HG02852 (cell line): ENCODE measurements at regions not wholly inside any gene's neighbourhood (a gene's known extent, or its start where the extent isn't known, plus 50 kb on each side); places are given as distances from the start of the nearest gene placed in this dataset.
"Not testable (repeated sequence)": the region's sequence is repeated elsewhere in the genome, so short reads cannot be mapped to it uniquely, and the experiment has no call there.

Experiments
- ATAC-seq: cut with Tn5 transposase; IDR thresholded peaks from one replicate; pipeline ENCODE4 v1.9.1; 2021; ENCODE audit warnings: mild to moderate bottlenecking, moderate library complexity; ENCODE audit not compliant: unreplicated experiment

DNA sequence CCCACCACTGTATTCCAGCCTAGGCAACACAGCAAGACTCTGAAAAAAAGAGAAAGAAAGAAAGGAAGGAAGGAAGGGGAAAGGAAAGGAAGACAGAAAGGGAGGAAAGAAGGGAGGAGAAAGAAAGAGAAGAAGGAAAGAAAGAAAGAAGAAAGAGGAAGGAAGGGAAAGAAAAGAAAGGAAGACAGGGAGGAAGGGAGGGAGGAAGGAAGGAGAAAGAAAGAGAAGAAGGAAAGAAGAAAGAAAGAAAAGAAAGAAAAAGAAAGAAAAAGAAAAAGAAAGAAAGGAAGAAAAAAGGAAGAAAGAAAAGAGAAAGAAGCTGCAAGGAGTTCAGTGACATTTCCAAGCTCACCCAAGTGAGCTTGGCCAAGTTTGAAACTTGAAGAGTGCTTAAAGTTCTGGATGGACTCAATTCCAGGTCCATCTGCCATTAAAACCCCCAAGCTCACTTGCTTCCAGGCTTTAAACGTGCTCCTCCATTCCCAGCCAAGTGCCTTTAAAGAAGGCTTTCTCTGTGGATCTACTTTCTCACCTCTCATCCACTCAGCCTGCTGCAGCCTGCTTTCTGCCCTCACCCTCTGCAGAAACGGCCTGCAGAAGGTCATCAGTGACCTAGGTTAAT lies 101.5 kb downstream of the VCPKMT start:
- no peak for ATAC-seq

DNA sequence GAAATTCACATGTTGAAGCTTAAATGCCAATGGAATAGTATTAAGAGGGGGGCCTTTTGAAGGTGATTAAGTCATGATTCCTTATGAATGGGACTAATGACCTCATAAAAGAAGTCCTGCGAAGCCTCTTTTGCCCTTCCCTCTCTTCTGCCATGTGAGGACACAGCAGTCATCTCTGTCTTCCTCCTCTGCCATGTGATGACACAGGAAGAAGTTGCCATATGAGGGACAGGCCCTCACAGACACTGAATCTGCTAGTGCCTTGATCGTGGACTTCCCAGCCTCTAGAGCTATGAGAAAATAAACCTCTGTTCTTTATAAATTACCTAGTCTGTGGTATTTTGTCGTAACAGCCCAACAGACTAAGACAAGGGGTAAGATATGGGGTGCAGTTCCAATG lies 100.7 kb downstream of the VCPKMT start:
- no peak for ATAC-seq

DNA sequence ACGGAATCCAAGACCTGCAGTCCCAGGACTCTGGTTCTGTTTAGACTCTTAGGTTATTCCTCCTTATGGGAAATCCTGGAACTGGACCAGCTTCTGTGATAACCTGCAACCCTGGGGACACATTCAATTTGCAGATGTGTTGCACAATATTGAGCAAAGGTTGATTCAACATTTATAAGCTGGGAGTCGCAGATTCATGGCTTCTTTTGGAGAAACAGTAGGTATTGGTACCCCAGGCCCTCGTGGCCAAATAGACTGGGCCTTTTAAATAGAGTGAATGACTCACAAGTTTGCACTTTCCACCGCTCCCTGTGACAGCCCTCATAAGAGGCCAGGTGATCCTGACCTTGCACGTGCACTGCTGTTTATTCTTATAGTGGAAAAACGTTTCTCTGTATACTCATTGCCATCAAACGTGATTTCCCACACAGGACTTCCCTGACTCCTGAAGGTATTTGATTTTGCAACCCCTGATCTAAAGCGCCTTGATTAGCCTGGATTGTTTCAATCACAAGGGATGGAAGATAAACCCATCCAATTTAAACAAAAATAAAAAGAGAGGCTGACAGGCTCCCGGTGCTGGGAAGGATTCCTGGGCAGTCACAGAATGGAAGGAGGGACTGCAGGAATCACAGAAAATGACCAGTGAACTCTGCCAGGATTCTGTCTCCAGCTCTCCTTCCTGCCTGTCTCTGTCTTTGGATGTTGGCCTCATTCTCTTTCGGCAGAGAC lies 98.0 kb downstream of the VCPKMT start:
- ATAC-seq, result no peak

DNA sequence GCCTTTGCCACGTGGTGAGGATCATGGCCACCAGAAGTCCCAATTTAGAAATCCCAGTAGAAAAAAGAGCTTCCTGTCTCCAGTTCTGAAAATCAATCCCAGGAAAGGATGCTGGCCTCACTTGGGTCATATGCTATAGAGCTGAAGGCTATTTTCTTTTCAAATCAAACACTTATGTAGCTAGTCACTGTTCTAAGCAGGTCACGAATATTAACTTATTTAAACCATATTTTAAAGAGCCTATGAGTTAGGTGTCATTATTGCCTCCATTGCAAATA lies 97.5 kb downstream of the VCPKMT start:
- ATAC-seq, result no peak

DNA sequence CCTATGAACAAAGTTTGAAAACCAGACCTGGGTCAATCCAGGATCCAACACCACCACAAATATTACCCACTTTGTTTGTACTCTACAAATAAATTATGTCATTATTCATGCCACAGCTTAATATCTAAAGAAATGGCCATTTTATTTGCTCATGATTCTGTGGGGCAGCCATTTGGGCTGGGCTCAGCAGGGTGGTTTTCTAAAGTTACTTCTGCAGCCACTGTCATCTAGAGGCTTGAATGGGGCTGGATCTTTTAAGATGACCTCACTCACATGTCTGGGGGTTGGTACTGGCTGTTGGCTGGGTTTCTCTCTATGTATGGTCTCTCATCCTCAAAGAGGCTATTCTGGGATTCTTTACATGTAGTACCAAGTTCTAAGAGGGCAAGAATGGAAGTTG lies 96.2 kb downstream of the VCPKMT start:
- ATAC-seq, result no peak

DNA sequence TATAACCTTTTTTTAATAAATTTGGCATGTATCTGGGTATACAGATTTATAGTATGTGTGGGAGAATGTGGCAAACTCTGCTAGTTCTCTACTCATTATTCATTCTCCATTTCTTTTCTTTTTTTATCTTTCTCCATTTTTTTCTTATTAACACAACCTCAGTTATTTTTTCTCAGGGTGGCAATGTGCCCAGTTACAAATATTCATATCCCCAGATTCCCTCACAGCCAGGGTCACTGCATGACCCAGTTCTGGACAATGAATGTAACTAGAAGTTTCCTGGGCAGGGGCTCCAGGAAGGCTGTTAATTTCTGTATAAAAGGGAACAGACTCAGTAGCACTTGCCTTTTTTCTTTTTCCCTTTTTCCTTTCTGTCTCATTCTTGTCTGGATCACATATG lies 95.6 kb downstream of the VCPKMT start:
- no peak for ATAC-seq

DNA sequence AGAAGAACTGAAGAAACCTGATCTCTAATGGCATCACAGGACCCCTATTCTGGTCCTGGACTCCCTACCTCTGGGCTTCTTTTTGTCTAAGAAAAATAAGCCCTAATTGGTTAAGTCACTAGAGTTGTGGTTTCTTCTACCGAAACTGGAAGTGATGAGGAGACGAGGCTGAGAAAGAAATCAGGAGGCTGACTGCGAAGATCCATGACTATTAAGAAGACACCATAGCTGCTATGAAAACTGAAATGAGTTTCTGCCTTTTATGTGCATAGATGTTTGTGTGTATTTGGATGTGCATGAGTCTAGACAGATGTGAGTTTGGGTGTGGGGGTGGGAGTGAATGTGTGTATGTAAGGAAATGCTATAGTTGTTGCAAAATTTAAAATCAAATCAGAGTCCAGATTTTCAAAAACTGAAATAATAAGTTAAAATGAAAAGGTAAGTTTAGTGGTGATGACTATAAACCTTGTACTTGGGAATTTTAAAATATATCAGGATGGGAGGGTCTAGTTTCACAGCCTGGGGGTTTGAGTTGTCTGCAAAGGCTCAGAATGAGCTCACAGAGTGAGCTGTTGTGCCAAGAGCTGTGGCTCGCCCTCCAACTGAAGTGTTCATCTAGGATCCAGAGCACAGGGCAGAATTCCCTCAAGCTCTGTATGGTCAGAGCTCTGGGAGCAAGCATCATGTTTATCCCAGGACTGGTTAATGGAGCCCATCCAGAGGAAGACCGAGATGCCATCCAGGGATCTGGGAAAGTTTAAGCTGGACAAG lies 94.9 kb downstream of the VCPKMT start:
- ATAC-seq, result no peak

DNA sequence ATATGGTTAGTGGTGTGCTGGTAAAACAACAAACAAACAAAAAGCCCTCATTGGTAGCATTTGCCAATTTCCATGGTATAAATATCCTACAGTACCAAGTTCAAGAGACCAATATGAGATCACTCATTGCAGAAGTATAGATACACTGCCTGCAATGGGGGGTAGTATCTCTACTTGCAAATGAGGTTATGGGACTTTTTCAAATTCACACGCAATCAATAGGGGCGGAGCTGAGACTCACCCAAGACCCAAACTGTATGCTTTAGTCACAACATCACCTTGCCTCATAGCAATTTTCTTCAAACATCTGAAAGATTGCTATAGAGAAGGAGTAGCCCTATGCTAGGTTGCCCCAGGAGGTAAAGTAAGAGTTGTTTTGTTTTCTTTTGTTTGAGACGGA lies 93.7 kb downstream of the VCPKMT start:
- no peak for ATAC-seq

DNA sequence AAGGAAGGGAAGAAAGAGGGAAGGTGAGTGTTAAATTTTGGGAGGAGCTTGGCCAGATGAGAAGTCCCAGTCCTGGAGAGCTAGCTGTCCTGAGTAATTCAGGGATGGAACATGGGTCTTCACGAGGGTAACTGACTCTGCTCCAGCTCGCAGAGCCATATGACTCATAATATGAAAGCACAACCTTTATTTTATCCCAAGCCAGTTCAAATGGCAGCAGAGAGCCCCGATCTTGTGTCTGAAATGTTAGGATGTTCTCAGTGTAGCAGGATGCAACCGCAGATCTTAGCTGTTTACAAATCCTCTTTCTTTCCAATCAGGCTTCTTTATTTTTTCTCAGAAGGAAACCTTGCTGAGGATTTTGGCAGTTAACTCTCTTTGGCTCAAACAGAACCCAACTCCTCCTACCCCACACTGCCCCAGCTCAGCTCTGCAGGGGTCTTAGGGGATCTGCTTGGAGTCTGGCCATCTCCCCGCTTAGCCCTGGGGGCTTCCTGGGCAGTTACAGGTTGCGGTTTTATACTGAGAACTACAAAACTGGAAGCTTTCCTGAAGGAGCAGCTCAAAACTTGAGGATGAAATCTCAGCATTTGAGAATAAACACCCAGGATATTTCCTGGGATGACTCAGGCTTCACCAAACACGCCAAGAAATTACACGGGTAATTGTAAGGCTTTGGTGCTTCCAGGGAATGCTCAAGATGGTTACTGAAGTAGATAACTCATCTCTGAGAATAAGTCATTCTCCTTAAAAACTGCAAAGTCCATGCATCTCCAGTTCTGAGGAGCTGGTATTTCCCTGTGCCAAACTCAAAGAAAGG lies 92.5 kb downstream of the VCPKMT start:
- ATAC-seq, result no peak

DNA sequence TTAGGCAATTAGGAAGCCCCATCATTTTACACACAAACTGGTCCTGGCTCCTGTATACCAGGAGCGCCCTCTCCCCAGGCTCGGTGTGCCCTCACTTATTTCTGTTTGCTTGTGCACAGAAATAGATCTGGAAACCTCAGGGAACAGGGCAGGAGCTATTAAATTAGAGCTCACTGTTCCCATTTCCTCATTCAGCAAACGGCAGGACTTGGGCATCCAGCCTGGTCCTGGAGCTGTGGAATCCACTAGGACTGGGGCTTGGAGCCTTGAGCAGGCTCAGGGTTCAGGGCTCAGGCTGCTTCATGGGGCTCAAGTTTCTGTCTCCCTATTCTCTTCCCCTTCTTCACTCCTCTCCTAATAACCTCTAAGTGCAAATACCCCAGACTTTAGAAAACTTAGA lies 91.3 kb downstream of the VCPKMT start:
- ATAC-seq, result no peak

DNA sequence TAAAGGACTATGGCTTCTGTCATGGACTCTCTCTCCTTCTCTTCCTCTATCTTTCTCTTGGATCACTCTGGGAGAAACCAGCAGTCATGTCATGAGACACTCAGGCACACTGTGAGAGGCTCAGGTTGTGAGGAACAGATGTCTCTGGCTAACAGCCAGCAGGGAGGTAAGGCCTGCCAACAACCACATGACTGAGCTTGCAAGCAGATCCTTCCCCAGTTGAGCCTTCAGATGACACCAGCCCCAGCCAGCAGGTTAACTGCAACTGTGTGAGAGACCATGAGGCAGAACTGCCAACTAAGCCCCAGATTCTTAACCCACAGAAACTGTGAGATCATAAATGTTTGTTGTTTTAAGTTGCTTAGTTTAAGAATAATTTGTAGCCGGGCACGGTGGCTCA lies 90.6 kb downstream of the VCPKMT start:
- ATAC-seq, result no peak

DNA sequence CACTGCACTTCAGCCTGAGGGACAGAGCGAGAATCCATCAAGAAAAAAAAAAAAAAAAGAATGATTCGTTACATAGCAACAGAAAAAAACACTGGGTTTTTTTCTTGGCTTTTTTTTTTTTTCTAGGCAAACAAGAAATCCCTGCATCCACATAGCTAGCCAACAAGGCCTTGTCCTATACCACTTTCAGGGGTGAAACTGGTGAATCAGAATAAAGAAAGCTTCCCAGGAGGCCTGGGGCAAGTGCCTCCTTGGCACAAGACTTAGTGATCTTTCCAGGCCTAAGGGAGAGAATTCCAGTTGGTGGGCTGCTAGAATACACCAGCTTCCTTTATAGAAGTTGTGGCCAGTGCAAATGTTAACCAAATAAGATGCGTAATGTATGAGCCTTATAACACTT lies 90.0 kb downstream of the VCPKMT start:
- no peak for ATAC-seq

DNA sequence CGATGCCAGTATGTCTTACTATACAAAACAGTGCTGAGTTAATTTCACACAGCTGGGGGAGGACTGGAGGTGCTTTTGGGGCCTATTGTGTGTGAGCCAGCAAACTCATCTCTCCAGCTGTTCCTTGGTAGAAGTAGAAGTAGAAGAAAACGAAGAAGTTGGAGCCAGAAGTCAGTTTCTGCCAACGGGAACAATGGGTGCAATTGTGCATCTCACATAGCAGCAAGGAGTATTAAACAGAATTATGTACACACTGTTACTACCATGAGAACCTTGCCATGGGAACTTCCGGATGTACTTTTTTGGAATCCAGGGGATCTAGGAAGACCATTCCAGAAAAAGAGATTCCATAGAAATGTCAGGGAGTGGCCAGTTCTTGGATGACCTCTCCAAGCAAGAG lies 88.6 kb downstream of the VCPKMT start:
- ATAC-seq, result no peak

DNA sequence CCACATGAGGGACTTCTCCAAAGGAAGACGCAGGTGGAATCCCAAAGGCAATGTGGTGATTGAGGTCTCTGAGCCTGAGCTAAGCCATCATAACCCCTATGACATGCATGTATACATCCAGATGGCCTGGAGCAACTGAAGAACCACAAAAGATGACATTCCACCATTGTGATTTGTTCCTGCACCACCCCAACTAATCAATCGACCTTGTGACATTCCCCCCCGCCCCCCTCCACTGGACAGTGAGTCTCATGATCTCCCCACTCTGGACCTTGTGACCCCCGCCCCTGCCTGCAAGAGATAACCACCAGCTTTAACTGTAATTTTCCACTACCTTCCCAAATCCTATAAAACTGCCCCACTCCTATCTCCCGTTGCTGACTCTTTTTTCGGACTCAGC lies 87.9 kb downstream of the VCPKMT start:
- no peak for ATAC-seq

DNA sequence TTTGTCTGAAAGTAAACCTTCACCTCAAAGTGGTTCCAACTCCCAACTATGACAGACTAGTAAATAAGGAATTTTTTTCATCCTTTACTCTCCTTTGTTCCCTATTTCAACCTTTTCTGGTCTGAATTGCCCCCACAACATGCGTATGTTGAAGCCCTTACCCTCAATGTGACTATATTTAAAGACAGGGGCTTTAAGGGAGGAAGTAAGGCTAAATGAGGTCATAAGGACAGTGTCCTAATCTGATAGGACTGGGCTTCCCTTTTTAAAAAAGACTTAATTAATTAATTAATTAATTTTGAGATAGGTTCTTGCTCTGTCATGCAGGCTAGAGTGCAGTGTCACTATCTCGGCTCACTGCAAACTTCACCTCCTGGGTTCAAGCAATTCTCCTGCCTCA lies 86.3 kb downstream of the VCPKMT start:
- ATAC-seq, result no peak

DNA sequence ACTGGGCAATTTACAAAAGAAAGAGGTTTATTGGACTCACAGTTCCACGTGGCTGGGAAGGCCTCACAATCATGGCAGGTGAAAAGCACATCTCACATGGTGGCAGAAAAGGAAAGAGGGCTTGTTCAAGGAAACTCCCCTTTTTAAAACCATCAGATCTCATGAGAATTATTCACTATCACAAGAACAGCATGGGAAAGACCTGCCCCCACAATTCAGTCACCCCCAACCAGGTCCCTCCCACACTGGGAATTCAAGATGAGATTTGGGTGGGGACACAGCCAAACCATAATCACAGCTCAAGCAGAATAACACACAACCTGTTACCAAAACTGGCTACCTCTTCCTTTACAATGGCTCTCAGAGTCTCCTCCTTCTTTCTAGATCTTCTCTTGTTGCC lies 85.5 kb downstream of the VCPKMT start:
- not testable (repeated sequence) for ATAC-seq

DNA sequence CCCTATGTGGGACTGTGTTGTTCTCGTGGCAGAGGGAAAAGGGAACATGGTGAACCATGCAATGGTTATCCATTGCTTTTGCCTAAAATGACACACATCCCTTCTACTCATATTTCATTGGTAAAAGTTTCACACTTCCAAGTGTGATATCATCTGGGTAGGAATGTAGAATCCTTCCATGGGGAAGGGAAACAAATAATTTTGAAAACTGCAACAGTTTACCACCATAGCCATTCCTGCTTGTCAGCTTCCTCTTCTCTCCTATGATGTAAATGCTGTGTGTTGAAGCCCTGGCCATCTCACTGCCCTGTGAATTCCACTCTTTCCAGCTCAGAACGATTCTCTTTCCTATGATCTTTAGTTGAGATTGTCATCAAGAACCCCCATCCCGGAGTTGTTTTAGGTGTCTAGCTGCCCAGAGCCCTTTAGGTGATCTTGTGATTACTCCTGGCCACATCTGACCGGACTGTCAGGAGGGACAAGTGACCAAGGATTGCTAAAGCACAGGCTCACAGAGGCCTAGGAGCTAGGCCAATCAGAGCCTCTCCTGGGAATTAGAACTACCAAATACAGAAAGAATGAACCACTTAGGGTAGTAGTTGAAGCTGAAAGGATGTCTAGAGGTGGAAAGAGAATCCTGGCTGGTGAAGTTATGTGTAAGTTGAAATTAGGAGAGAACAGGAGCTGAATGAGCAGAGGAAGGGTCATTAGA lies 84.6 kb downstream of the VCPKMT start:
- no peak for ATAC-seq

DNA sequence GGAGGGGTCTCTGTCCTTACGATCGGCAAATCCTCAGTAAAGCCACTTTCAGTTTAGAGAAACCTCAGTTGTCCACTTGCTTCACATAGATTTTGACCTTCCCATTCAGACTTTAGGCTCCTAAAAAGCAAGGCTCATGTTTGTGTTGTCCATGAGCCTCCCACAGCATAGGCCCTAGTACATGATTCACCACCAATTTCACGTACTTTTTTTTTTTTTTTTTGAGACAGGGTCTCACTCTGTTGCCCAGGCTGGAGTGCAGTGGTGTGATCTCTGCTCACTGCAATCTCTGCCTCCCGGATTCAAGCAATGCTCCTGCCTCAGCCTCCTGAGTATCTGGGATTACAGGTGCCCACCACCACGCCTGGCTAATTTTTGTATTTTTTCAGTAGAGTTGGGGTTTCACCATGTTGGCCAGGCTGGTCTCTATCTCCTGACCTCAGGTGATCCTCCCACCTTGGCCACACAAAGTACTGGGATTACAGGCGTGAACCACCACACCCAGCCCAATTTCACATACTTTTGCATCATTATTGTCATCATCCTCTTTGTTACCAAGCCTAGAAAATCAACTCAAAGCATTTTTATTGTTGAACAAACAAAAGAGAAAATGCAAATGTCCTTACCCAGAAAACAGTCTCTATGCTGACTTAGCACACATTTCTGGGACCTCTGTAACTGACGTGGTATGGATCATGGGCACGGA lies 83.8 kb downstream of the VCPKMT start:
- not testable (repeated sequence) for ATAC-seq

DNA sequence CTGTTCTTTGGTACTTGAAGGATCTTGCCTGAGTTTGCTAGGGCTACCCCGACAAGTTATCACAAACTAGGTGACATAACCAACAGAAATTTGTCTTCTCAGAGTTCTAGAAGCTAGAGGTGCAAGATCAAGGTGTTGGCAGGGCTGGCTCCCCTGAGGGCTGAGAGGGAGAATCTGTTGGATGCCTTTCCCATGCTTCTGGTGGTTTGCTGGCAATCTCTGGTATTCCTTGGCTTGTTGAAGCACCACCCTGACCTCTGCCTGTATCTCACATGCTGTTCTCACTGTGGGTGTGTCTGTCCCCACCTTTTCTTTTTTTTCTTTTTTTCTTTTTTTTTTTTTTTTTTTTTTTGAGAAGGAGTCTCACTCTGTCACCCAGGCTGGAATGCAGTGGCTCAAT lies 81.2 kb downstream of the VCPKMT start:
- no peak for ATAC-seq

DNA sequence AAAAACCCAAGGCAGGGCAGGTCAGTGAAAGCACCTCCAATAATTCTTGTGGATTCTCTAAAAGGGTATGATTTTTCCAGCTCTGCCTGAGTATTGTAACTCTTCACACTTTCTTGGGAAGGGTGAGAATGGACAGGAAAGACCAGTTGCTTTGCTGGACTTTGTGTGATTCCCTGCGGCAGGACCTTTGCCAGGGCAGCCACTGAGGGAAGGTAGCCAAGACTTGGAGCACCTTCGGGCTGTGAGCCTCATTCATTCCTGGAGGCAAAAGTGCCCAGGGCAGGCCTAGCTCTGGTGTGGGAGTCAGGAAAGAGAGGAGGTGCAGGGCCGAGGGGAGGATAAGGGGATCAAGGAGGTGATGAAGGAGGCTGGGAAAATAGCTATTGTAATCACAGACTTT lies 80.2 kb downstream of the VCPKMT start:
- no peak for ATAC-seq
